GM21529 (cell line): ENCODE measurements at regions not wholly inside any gene's neighbourhood (a gene's known extent, or its start where the extent isn't known, plus 50 kb on each side); places are given as distances from the start of the nearest gene placed in this dataset.

ENCODE experiments used
- ATAC-seq: cut with Tn5 transposase; IDR thresholded peaks from one replicate; pipeline ENCODE4 v1.9.1; 2021; ENCODE audit not compliant: unreplicated experiment

- ATAC-seq = no peak
Observed at GRCh38 chr4:18369561-18369960, 348.0 kb upstream of the LCORL start.

- peak; percentile 92 for ATAC-seq
Observed at GRCh38 chr4:18366892-18367291, 345.3 kb upstream of the LCORL start.

- ATAC-seq = no peak
Observed at GRCh38 chr4:18366136-18366535, 344.6 kb upstream of the LCORL start.

GRCh38 chr4:18343581-18343980 lies 322.0 kb upstream of the LCORL start:
- ATAC-seq = no peak

GRCh38 chr4:18342847-18343246 lies 321.3 kb upstream of the LCORL start:
- ATAC-seq = no peak

- ATAC-seq = no peak
Observed at GRCh38 chr4:18321956-18322530, 300.5 kb upstream of the LCORL start.

- ATAC-seq = no peak
Observed at GRCh38 chr4:18319431-18319830, 297.9 kb upstream of the LCORL start.

GRCh38 chr4:18318682-18319388 lies 297.3 kb upstream of the LCORL start:
- no peak for ATAC-seq

GRCh38 chr4:18314731-18315130 lies 293.2 kb upstream of the LCORL start:
- ATAC-seq = no peak

- ATAC-seq = no peak
Observed at GRCh38 chr4:18297684-18298083, 276.1 kb upstream of the LCORL start.

GRCh38 chr4:18296411-18296810 lies 274.9 kb upstream of the LCORL start:
- no peak for ATAC-seq

- no peak for ATAC-seq
Observed at GRCh38 chr4:18294846-18295245, 273.3 kb upstream of the LCORL start.

GRCh38 chr4:18294021-18294420 lies 272.5 kb upstream of the LCORL start:
- ATAC-seq = no peak

GRCh38 chr4:18292411-18292810 lies 270.9 kb upstream of the LCORL start:
- ATAC-seq = no peak

GRCh38 chr4:18291981-18292380 lies 270.4 kb upstream of the LCORL start:
- ATAC-seq = no peak

- ATAC-seq = no peak
Observed at GRCh38 chr4:18291256-18291655, 269.7 kb upstream of the LCORL start.

GRCh38 chr4:18285357-18285756 lies 263.8 kb upstream of the LCORL start:
- ATAC-seq = no peak

GRCh38 chr4:18278244-18278643 lies 256.7 kb upstream of the LCORL start:
- ATAC-seq = no peak

GRCh38 chr4:18262832-18263231 lies 241.3 kb upstream of the LCORL start:
- ATAC-seq = no peak

- no peak for ATAC-seq
Observed at GRCh38 chr4:18252052-18252451, 230.5 kb upstream of the LCORL start.

- ATAC-seq = peak; percentile 63
Observed at GRCh38 chr4:18250564-18250963, 229.0 kb upstream of the LCORL start.

GRCh38 chr4:18248611-18249010 lies 227.1 kb upstream of the LCORL start:
- ATAC-seq = no peak

GRCh38 chr4:18247189-18247588 lies 225.6 kb upstream of the LCORL start:
- ATAC-seq = no peak
